Effector CD8-positive, alpha-beta T cell (primary cell): ENCODE measurements at regions not wholly inside any gene's neighbourhood (a gene's known extent, or its start where the extent isn't known, plus 50 kb on each side); places are given as distances from the start of the nearest gene placed in this dataset.
"Not testable (repeated sequence)": the region's sequence is repeated elsewhere in the genome, so short reads cannot be mapped to it uniquely, and the experiment has no call there.

Experiments
- DNase-seq: peaks from one replicate; lab custom pipeline; 2025; lab: John Stamatoyannopoulos, UW

- not testable (repeated sequence) for DNase-seq
Measured at GRCh38 chr9:129545876-129546275, 75.0 kb downstream of the C9orf50 start.

GRCh38 chr9:129544761-129545160, 76.1 kb downstream of the C9orf50 start:
- DNase-seq: no peak

- no peak for DNase-seq
Measured at GRCh38 chr9:129542741-129543140, 78.2 kb downstream of the C9orf50 start.

- no peak for DNase-seq
Measured at GRCh38 chr9:129541270-129541669, 79.6 kb downstream of the C9orf50 start.

- no peak for DNase-seq
Measured at GRCh38 chr9:129539446-129539845, 81.5 kb downstream of the C9orf50 start.

- DNase-seq: not testable (repeated sequence)
Measured at GRCh38 chr9:129531860-129532402, 89.0 kb downstream of the C9orf50 start.

- not testable (repeated sequence) for DNase-seq
Measured at GRCh38 chr9:129527955-129528354, 92.9 kb downstream of the C9orf50 start.

GRCh38 chr9:129525656-129526196, 95.2 kb downstream of the C9orf50 start:
- DNase-seq: no peak

GRCh38 chr9:129524582-129525270, 96.2 kb downstream of the C9orf50 start:
- DNase-seq: no peak

- no peak for DNase-seq
Measured at GRCh38 chr9:129523943-129524581, 96.8 kb downstream of the C9orf50 start.

GRCh38 chr9:129522351-129522750, 98.5 kb downstream of the C9orf50 start:
- no peak for DNase-seq

GRCh38 chr9:129520082-129520481, 100.8 kb downstream of the C9orf50 start:
- no peak for DNase-seq

GRCh38 chr9:129518074-129518473, 102.8 kb downstream of the C9orf50 start:
- DNase-seq: no peak

GRCh38 chr9:129517006-129517405, 103.9 kb downstream of the C9orf50 start:
- DNase-seq: no peak

GRCh38 chr9:129514891-129515290, 106.0 kb downstream of the C9orf50 start:
- no peak for DNase-seq

GRCh38 chr9:129514497-129514867, 106.4 kb downstream of the C9orf50 start:
- DNase-seq: no peak

GRCh38 chr9:129513856-129514496, 106.9 kb downstream of the C9orf50 start:
- no peak for DNase-seq

GRCh38 chr9:129513282-129513681, 107.6 kb downstream of the C9orf50 start:
- no peak for DNase-seq

GRCh38 chr9:129511285-129511900, 109.5 kb downstream of the C9orf50 start:
- DNase-seq: no peak

GRCh38 chr9:129509533-129509928, 111.4 kb downstream of the C9orf50 start:
- DNase-seq: no peak

GRCh38 chr9:129507805-129508204, 113.1 kb downstream of the C9orf50 start:
- no peak for DNase-seq

GRCh38 chr9:129506892-129507291, 114.0 kb downstream of the C9orf50 start:
- no peak for DNase-seq
